H9 (cell line): ENCODE measurements at regions not wholly inside any gene's neighbourhood (a gene's known extent, or its start where the extent isn't known, plus 50 kb on each side); places are given as distances from the start of the nearest gene placed in this dataset.

Source experiments
- DNase-seq: peaks from one replicate; pipeline ENCODE4 v3.0.0-alpha.2; 2017
- H2AFZ ChIP-seq: one replicate; pipeline ENCODE4 v1.6.1; 2013; ENCODE audit warnings: mild to moderate bottlenecking, low read length, control low read depth, moderate library complexity
- H2AK5ac ChIP-seq: 2 replicates; pipeline ENCODE4 v1.6.1; 2013; ENCODE audit warnings: low read length, control low read depth, mixed read lengths; ENCODE audit not compliant: insufficient read length
- H2BK120ac ChIP-seq: one replicate; pipeline ENCODE4 v1.6.1; 2013; ENCODE audit warnings: low read depth, mild to moderate bottlenecking, low read length, control low read depth, inconsistent platforms; ENCODE audit not compliant: poor library complexity, severe bottlenecking
- H2BK12ac ChIP-seq: 2 replicates; pipeline ENCODE4 v1.6.1; 2013; ENCODE audit warnings: low read length, control low read depth, mixed read lengths, low read depth; ENCODE audit not compliant: insufficient read length
- H2BK15ac ChIP-seq: 2 replicates; pipeline ENCODE4 v1.6.1; 2013; ENCODE audit warnings: low read depth, low read length, control low read depth
- H2BK20ac ChIP-seq: one replicate; pipeline ENCODE4 v1.6.1; 2013; ENCODE audit warnings: low read depth, mild to moderate bottlenecking, low read length, control low read depth, inconsistent platforms; ENCODE audit not compliant: poor library complexity, severe bottlenecking
- H2BK5ac ChIP-seq: 2 replicates; pipeline ENCODE4 v1.6.1; 2013; ENCODE audit warnings: low read length, control low read depth, mixed read lengths; ENCODE audit not compliant: insufficient read length
- H3K14ac ChIP-seq: 2 replicates; pipeline ENCODE4 v1.6.1; 2013; ENCODE audit warnings: low read length, control low read depth; ENCODE audit not compliant: insufficient read depth
- H3K18ac ChIP-seq: 2 replicates; pipeline ENCODE4 v1.6.1; 2013; ENCODE audit warnings: low read depth, mild to moderate bottlenecking, mixed read lengths, low read length, control low read depth; ENCODE audit not compliant: insufficient read length
- H3K23ac ChIP-seq: 2 replicates; pipeline ENCODE4 v1.6.1; 2013; ENCODE audit warnings: low read length, control low read depth, mixed read lengths, low read depth; ENCODE audit not compliant: insufficient read length
- H3K23me2 ChIP-seq: 2 replicates; pipeline ENCODE4 v1.6.1; 2013; ENCODE audit warnings: low read depth, mild to moderate bottlenecking, mixed read lengths, low read length, control low read depth; ENCODE audit not compliant: insufficient read length, poor library complexity, severe bottlenecking
- H3K27ac ChIP-seq: 2 replicates; pipeline ENCODE4 v1.5.1; 2013; ENCODE audit warnings: low read length, control low read depth, mixed read lengths, low read depth; ENCODE audit not compliant: insufficient read length
- H3K27me3 ChIP-seq: 2 replicates; pipeline ENCODE4 v1.6.1; 2013; ENCODE audit warnings: low read length, control low read depth, inconsistent platforms; ENCODE audit not compliant: insufficient read depth
- H3K4ac ChIP-seq: 2 replicates; pipeline ENCODE4 v1.6.1; 2013; ENCODE audit warnings: low read depth, mild to moderate bottlenecking, control low read depth, inconsistent platforms, low read length, moderate library complexity
- H3K4me1 ChIP-seq: 2 replicates; pipeline ENCODE4 v1.6.1; 2013; ENCODE audit warnings: low read length, control low read depth, inconsistent platforms; ENCODE audit not compliant: insufficient read depth
- H3K4me2 ChIP-seq: 2 replicates; pipeline ENCODE4 v1.6.1; 2013; ENCODE audit warnings: low read length, control low read depth, mixed read lengths; ENCODE audit not compliant: insufficient read length, insufficient read depth
- H3K56ac ChIP-seq: 2 replicates; pipeline ENCODE4 v1.6.1; 2013; ENCODE audit warnings: low read depth, mild to moderate bottlenecking, mixed read lengths, low read length, control low read depth; ENCODE audit not compliant: insufficient read length
- H3K79me1 ChIP-seq: 2 replicates; pipeline ENCODE4 v1.6.1; 2013; ENCODE audit warnings: low read depth, mild to moderate bottlenecking, moderate library complexity, low read length, control low read depth, inconsistent platforms; ENCODE audit not compliant: insufficient read depth, poor library complexity, severe bottlenecking
- H3K79me2 ChIP-seq: 2 replicates; pipeline ENCODE4 v1.6.1; 2013; ENCODE audit warnings: low read length, control low read depth, inconsistent platforms; ENCODE audit not compliant: insufficient read depth
- H3K9ac ChIP-seq: 2 replicates; pipeline ENCODE4 v1.6.1; 2013; ENCODE audit warnings: low read length, control low read depth, mixed read lengths; ENCODE audit not compliant: insufficient read length; ENCODE audit errors: extremely low read depth
- H3K9me3 ChIP-seq: one replicate; pipeline ENCODE4 v1.6.1; 2013; ENCODE audit warnings: low read depth, low read length, inconsistent platforms; ENCODE audit not compliant: control insufficient read depth
- H3T11ph ChIP-seq: one replicate; pipeline ENCODE4 v1.6.1; 2013; ENCODE audit warnings: mild to moderate bottlenecking, low read length, control low read depth, inconsistent platforms
- H4K20me1 ChIP-seq: one replicate; pipeline ENCODE4 v1.6.1; 2013; ENCODE audit not compliant: control insufficient read depth, insufficient read length, insufficient read depth
- H4K5ac ChIP-seq: 2 replicates; pipeline ENCODE4 v1.6.1; 2013; ENCODE audit warnings: low read depth, mild to moderate bottlenecking, mixed read lengths, low read length, control low read depth; ENCODE audit not compliant: insufficient read length
- H4K8ac ChIP-seq: replicated peaks from 2 replicates; pipeline ENCODE4 v1.6.1; 2013; ENCODE audit warnings: low read length, control low read depth, mixed read lengths, low read depth; ENCODE audit not compliant: insufficient read length
- H4K91ac ChIP-seq: 2 replicates; pipeline ENCODE4 v1.6.1; 2013; ENCODE audit warnings: low read depth, mild to moderate bottlenecking, moderate library complexity, mixed read lengths, low read length, control low read depth; ENCODE audit not compliant: insufficient read length
- H3K27ac Mint-ChIP-seq, 3 experiments: 2 replicates in 2 of 3; 3 replicates in 1 of 3; pipeline ENCODE4 v1.8.0; 2020 to 2021; ENCODE audit warnings: mixed read lengths in 3 of 3, mild to moderate bottlenecking in 1 of 3, moderate library complexity in 1 of 3
- H3K27me3 Mint-ChIP-seq: 2 replicates; pipeline ENCODE4 v1.8.0; 2021; ENCODE audit warnings: low read depth, mild to moderate bottlenecking, moderate library complexity, mixed read lengths
- H3K36me3 Mint-ChIP-seq, 3 experiments: 2 replicates in 2 of 3; 3 replicates in 1 of 3; pipeline ENCODE4 v1.8.0; 2020 to 2021; ENCODE audit warnings: low read depth in 3 of 3, mixed read lengths in 3 of 3; ENCODE audit not compliant: insufficient read depth in 1 of 3
- H3K4me1 Mint-ChIP-seq, 2 experiments: 2 replicates each; pipeline ENCODE4 v1.8.0; 2020; ENCODE audit warnings: mixed read lengths in 2 of 2
- H3K4me3 Mint-ChIP-seq, 2 experiments: 2 replicates in 1 of 2; 3 replicates in 1 of 2; pipeline ENCODE4 v1.8.0; 2020 to 2021; ENCODE audit warnings: mild to moderate bottlenecking in 2 of 2, mixed read lengths in 2 of 2, moderate library complexity in 1 of 2
- H3K9me3 Mint-ChIP-seq, 2 experiments: 2 replicates in 1 of 2; 3 replicates in 1 of 2; pipeline ENCODE4 v1.8.0; 2020; ENCODE audit warnings: mild to moderate bottlenecking in 2 of 2, mixed read lengths in 2 of 2, moderate library complexity in 1 of 2
- CTCF ChIP-seq: fragments of 200-600 bp; sonication (generic); conservative IDR thresholded peaks from 3 replicates; pipeline ENCODE4 v1.8.0; 2021; ENCODE audit warnings: antibody characterized with exemption, mild to moderate bottlenecking
- WGBS: extraction: QIAGEN DNeasy Blood & Tissue Kit; methylation state at CpG from one replicate; pipeline ENCODE4 v1.1.7; 2013; ENCODE audit warnings: missing lambda C conversion rate, low lambda C conversion rate, mixed read lengths; ENCODE audit not compliant: insufficient read length; ENCODE audit errors: extremely low coverage; 5-methylcytosine and 5-hydroxymethylcytosine counted together

- Histone ChIP-seq H4K5ac (no peak overlapping the region), H4K20me1 (no peaks in the 10 kb centered on the region), H4K91ac (no peak overlapping the region), H3K14ac (no peak overlapping the region), H2AK5ac (no peak overlapping the region), H4K8ac (no peak overlapping the region), H2BK5ac (no peak overlapping the region), H2BK120ac (no peak overlapping the region), H2BK20ac (no peak overlapping the region), H3K4me1 (no peaks in the 10 kb centered on the region), H3K4ac (no peak overlapping the region), H3K23me2 (no peaks in the 10 kb centered on the region), H3K56ac (no peak overlapping the region), H3K23ac (no peak overlapping the region), H3K79me2 (no peaks in the 10 kb centered on the region), H3T11ph (no peak overlapping the region), H3K18ac (no peak overlapping the region), H3K9ac (no peak overlapping the region), H3K4me2 (no peak overlapping the region), H2AFZ (no peak overlapping the region), H3K79me1 (no peaks in the 10 kb centered on the region), H3K27me3 (no peaks in the 10 kb centered on the region), H3K27ac (no peak overlapping the region), H2BK12ac (no peak overlapping the region), H2BK15ac (no peak overlapping the region), H3K9me3 (no peaks in the 10 kb centered on the region)
- no peak for TF ChIP-seq CTCF
- no peaks in the 10 kb centered on the region for H3K4me1 Mint-ChIP-seq
- H3K27me3 Mint-ChIP-seq = no peaks in the 10 kb centered on the region
- no peak for DNase-seq
- H3K4me3 Mint-ChIP-seq = no peak overlapping the region
- no peak overlapping the region for H3K27ac Mint-ChIP-seq
- no peaks in the 10 kb centered on the region; a peak in 1 of 5 replicates for H3K9me3 Mint-ChIP-seq
- no peaks in the 10 kb centered on the region for H3K36me3 Mint-ChIP-seq
- whole genome bisulfite sequencing = no CpG with 5 or more reads among the region's 3 CpGs
Observed at GRCh38 chr1:217214551-217214950, 416.3 kb downstream of the GPATCH2 start.
